Islet precursor cell (in vitro differentiated cells): ENCODE measurements at regions not wholly inside any gene's neighbourhood (a gene's known extent, or its start where the extent isn't known, plus 50 kb on each side); places are given as distances from the start of the nearest gene placed in this dataset.

ENCODE experiments used
- DNase-seq: peaks from one replicate; pipeline ENCODE4 v3.0.0-alpha.2; 2018

GRCh38 chr3:170643831-170644230, 58.0 kb upstream of the SLC7A14 start:
- no peak for DNase-seq

- DNase-seq: no peak
Measured at GRCh38 chr3:170642882-170643601, 57.2 kb upstream of the SLC7A14 start.

GRCh38 chr3:170641510-170642236, 55.8 kb upstream of the SLC7A14 start:
- DNase-seq: no peak

- no peak for DNase-seq
Measured at GRCh38 chr3:170640737-170641171, 54.9 kb upstream of the SLC7A14 start.

- DNase-seq: no peak
Measured at GRCh38 chr3:170638988-170639387, 53.1 kb upstream of the SLC7A14 start.

GRCh38 chr3:170637306-170637705, 51.4 kb upstream of the SLC7A14 start:
- no peak for DNase-seq

GRCh38 chr3:170636400-170636973, 50.6 kb upstream of the SLC7A14 start:
- DNase-seq: no peak
